OCI-LY3 (cell line): ENCODE measurements at regions not wholly inside any gene's neighbourhood (a gene's known extent, or its start where the extent isn't known, plus 50 kb on each side); places are given as distances from the start of the nearest gene placed in this dataset.

ENCODE experiments used
- CTCF ChIP-seq: fragments of 200-600, 300-600 bp; sonication (generic); IDR thresholded peaks from 2 replicates; pipeline ENCODE4 v1.5.1; 2014; ENCODE audit warnings: antibody characterized with exemption, low read length, low read depth
- EZH2phosphoT487 ChIP-seq: fragments of 200-600 bp; shearing (Covaris generic); IDR thresholded peaks from 2 replicates; pipeline ENCODE4 v1.6.1; 2018; ENCODE audit warnings: antibody characterized with exemption, mixed run types, low read depth

- no peak for TF ChIP-seq CTCF
- TF ChIP-seq EZH2phosphoT487 = no peak
Measured at GRCh38 chr14:86570371-86570770, 1040.4 kb downstream of the FLRT2 start.
